ENCODE measurements at regions not wholly inside any gene's neighbourhood (a gene's known extent, or its start where the extent isn't known, plus 50 kb on each side); places are given as distances from the start of the nearest gene placed in this dataset.

DNA sequence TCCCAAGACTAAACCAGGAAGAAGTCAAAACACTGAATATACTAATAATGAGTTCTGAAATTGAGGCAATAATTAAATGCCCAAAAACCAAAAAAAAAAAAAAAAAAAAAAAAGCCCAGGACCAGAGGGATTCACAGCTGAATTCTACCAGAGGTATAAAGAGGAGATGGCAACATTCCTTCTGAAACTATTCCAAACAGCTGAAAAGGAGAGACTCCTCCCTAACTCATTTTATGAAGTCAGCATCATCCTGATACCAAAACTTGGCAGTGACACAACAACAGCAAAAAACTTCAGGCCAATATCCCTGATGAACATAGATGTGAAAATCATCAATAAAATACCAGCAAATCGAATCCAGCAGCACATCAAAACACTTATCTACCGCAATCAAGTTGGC lies 108.5 kb upstream of the COL3A1 start:
- ChIA-PET CTCF (no interaction called here), POLR2A (ENCODE audit: unreplicated experiment) (no interaction called here)
- intact Hi-C loops (cut with micrococcal nuclease; ENCODE audit: unreplicated experiment), result no loop called here

DNA sequence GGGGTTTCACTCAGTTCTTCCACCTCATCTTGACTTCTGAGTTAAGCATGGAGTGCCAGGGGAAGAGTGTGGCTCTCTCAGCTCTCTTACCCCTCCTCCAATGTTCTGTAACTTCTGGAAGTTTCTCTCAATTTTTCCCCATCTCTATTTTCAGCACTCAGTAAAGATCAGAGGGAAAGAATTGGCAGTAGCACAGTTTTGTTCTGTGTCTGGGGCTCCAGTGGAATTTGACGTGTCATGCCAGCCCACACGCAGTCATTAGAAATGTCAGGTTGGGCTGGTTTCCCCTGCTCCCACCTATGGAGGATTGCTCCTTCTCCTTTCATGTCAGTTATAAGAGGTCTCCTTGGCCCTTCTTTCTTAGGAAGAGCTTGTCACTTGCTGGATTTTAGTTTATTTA lies 104.6 kb upstream of the COL3A1 start:
- no peak for DNase-seq
- ChIA-PET CTCF (no interaction called here), POLR2A (ENCODE audit: unreplicated experiment) (no interaction called here)
- TF ChIP-seq, protein P1, sequence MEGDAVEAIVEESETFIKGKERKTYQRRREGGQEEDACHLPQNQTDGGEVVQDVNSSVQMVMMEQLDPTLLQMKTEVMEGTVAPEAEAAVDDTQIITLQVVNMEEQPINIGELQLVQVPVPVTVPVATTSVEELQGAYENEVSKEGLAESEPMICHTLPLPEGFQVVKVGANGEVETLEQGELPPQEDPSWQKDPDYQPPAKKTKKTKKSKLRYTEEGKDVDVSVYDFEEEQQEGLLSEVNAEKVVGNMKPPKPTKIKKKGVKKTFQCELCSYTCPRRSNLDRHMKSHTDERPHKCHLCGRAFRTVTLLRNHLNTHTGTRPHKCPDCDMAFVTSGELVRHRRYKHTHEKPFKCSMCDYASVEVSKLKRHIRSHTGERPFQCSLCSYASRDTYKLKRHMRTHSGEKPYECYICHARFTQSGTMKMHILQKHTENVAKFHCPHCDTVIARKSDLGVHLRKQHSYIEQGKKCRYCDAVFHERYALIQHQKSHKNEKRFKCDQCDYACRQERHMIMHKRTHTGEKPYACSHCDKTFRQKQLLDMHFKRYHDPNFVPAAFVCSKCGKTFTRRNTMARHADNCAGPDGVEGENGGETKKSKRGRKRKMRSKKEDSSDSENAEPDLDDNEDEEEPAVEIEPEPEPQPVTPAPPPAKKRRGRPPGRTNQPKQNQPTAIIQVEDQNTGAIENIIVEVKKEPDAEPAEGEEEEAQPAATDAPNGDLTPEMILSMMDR (conservative IDR thresholded peaks at IDR 0.05), result no peak
- TF ChIP-seq EZH2 (IDR thresholded peaks at IDR 0.05; ENCODE audit: low read depth), result no peak
- no peaks in the 10 kb centered on the region for H3K4me1 ChIP-seq (replicated peaks; ENCODE audit: insufficient read depth)
- no peak overlapping the region for H3K4me3 ChIP-seq
- no peaks in the 10 kb centered on the region for H3F3A ChIP-seq (ENCODE audit: insufficient read depth, low read depth)
- no peaks in the 10 kb centered on the region for H3K36me3 ChIP-seq (ENCODE audit: low read depth)
- intact Hi-C loops (cut with micrococcal nuclease; ENCODE audit: unreplicated experiment), result no loop called here
- no peak overlapping the region for H2AFZ ChIP-seq
- H3K9me3 ChIP-seq (ENCODE audit: insufficient read depth, low read depth), result no peaks in the 10 kb centered on the region
- no peaks in the 10 kb centered on the region for H3K9me2 ChIP-seq (ENCODE audit: insufficient read depth)
- BruUV-seq (replicated peaks), result no TSS peak
- no peaks in the 10 kb centered on the region for H4K20me1 ChIP-seq (ENCODE audit: insufficient read depth)
- H3K79me2 ChIP-seq (ENCODE audit: low read depth), result no peaks in the 10 kb centered on the region
- no peak overlapping the region for H3K4me2 ChIP-seq
- H3K27ac ChIP-seq, result no peak overlapping the region
- no peaks in the 10 kb centered on the region for H3K27me3 ChIP-seq (ENCODE audit: insufficient read depth, low read depth)

More for the DNA sequence above, 108.5 kb upstream of the COL3A1 start:
- H3K79me2 ChIP-seq (ENCODE audit: low read depth), result no peaks in the 10 kb centered on the region
- no peaks in the 10 kb centered on the region for H3K36me3 ChIP-seq (ENCODE audit: low read depth)
- TF ChIP-seq, protein P1 (conservative IDR thresholded peaks at IDR 0.05), result no peak
- no peak for TF ChIP-seq EZH2 (IDR thresholded peaks at IDR 0.05; ENCODE audit: low read depth)
- no peaks in the 10 kb centered on the region for H3K27me3 ChIP-seq (ENCODE audit: insufficient read depth, low read depth)
- H3K9me3 ChIP-seq (ENCODE audit: insufficient read depth, low read depth), result no peaks in the 10 kb centered on the region
- H2AFZ ChIP-seq, result no peak overlapping the region
- H3K27ac ChIP-seq, result no peak overlapping the region
- no peak overlapping the region for H3K4me2 ChIP-seq
- no peak overlapping the region for H3K4me3 ChIP-seq
- H3F3A ChIP-seq (ENCODE audit: insufficient read depth, low read depth), result no peaks in the 10 kb centered on the region
- no peaks in the 10 kb centered on the region for H4K20me1 ChIP-seq (ENCODE audit: insufficient read depth)
- no TSS peak for BruUV-seq (replicated peaks)
- DNase-seq, result no peak
- no peaks in the 10 kb centered on the region for H3K4me1 ChIP-seq (replicated peaks; ENCODE audit: insufficient read depth)
- no peaks in the 10 kb centered on the region for H3K9me2 ChIP-seq (ENCODE audit: insufficient read depth)

DNA sequence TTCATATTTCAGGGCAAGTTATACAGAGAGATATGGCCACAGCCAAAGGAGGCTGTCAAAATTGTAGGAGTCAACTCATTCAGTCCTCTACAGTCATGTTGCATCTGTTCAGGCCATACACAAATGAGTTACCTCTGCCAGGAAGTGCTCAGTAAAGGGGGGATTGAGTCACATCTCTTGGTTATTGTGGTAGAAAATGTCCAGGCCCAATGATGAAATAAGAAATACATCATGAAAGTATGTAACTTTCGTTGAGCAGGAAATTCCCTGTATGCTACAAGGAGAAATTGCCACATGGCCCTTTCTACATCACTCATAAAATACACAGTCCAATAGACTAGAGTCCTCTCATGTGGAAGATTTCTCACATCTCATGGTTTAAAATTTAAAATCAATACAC lies 103.9 kb upstream of the COL3A1 start:
- H3K9me2 ChIP-seq (ENCODE audit: insufficient read depth), result no peaks in the 10 kb centered on the region
- H3K4me1 ChIP-seq (replicated peaks; ENCODE audit: insufficient read depth), result no peaks in the 10 kb centered on the region
- no peaks in the 10 kb centered on the region for H3K36me3 ChIP-seq (ENCODE audit: low read depth)
- H4K20me1 ChIP-seq (ENCODE audit: insufficient read depth), result no peaks in the 10 kb centered on the region
- no peaks in the 10 kb centered on the region for H3K79me2 ChIP-seq (ENCODE audit: low read depth)
- H3K27ac ChIP-seq, result no peak overlapping the region
- TF ChIP-seq, protein P1 (conservative IDR thresholded peaks at IDR 0.05), result no peak
- no peak for TF ChIP-seq EZH2 (IDR thresholded peaks at IDR 0.05; ENCODE audit: low read depth)
- no peaks in the 10 kb centered on the region for H3F3A ChIP-seq (ENCODE audit: insufficient read depth, low read depth)
- no peak overlapping the region for H2AFZ ChIP-seq
- no peaks in the 10 kb centered on the region for H3K9me3 ChIP-seq (ENCODE audit: insufficient read depth, low read depth)
- ChIA-PET POLR2A (ENCODE audit: unreplicated experiment) (no interaction called here), CTCF (no interaction called here)
- no peak overlapping the region for H3K4me3 ChIP-seq
- DNase-seq, result no peak
- intact Hi-C loops (cut with micrococcal nuclease; ENCODE audit: unreplicated experiment), result no loop called here
- H3K4me2 ChIP-seq, result no peak overlapping the region
- H3K27me3 ChIP-seq (ENCODE audit: insufficient read depth, low read depth), result no peaks in the 10 kb centered on the region
- no TSS peak for BruUV-seq (replicated peaks)
